Activated naive CD8-positive, alpha-beta T cell (primary cell): ENCODE measurements at regions not wholly inside any gene's neighbourhood (a gene's known extent, or its start where the extent isn't known, plus 50 kb on each side); places are given as distances from the start of the nearest gene placed in this dataset.
"Not testable (repeated sequence)": the region's sequence is repeated elsewhere in the genome, so short reads cannot be mapped to it uniquely, and the experiment has no call there.

Source experiments
- H3K27ac Mint-ChIP-seq: one replicate; pipeline ENCODE4 v1.8.0; 2021; ENCODE audit warnings: mixed read lengths
- H3K27me3 Mint-ChIP-seq: one replicate; pipeline ENCODE4 v1.8.0; 2021; ENCODE audit warnings: mixed read lengths
- H3K36me3 Mint-ChIP-seq: one replicate; pipeline ENCODE4 v1.8.0; 2021; ENCODE audit warnings: mixed read lengths
- H3K4me1 Mint-ChIP-seq: one replicate; pipeline ENCODE4 v1.8.0; 2021; ENCODE audit warnings: low read depth, mixed read lengths
- H3K4me3 Mint-ChIP-seq: one replicate; pipeline ENCODE4 v1.8.0; 2021; ENCODE audit warnings: mild to moderate bottlenecking, mixed read lengths
- H3K9me3 Mint-ChIP-seq: one replicate; pipeline ENCODE4 v1.8.0; 2021; ENCODE audit warnings: low read depth, mixed read lengths

- Mint-ChIP-seq H3K27ac (no peak overlapping the region), H3K27me3 (peaks cover 13% of the 10 kb centered on the region), H3K4me3 (no peak overlapping the region), H3K9me3 (no peaks in the 10 kb centered on the region), H3K36me3 (peaks cover under 1% of the 10 kb centered on the region), H3K4me1 (no peaks in the 10 kb centered on the region)
These were observed 56.4 kb downstream of the FOXF2 start for GRCh38 chr6:1445650-1446330.

GRCh38 chr6:1449896-1450295 lies 60.5 kb downstream of the FOXF2 start:
- H3K36me3 Mint-ChIP-seq = peaks cover 3% of the 10 kb centered on the region
- no peak overlapping the region for H3K27ac Mint-ChIP-seq
- peaks cover 7% of the 10 kb centered on the region for H3K9me3 Mint-ChIP-seq
- no peak overlapping the region for H3K4me3 Mint-ChIP-seq
- peaks cover 15% of the 10 kb centered on the region for H3K27me3 Mint-ChIP-seq
- no peaks in the 10 kb centered on the region for H3K4me1 Mint-ChIP-seq

- no peaks in the 10 kb centered on the region for H3K4me1 Mint-ChIP-seq
- peaks cover 7% of the 10 kb centered on the region for H3K9me3 Mint-ChIP-seq
- H3K4me3 Mint-ChIP-seq = no peak overlapping the region
- peaks cover 18% of the 10 kb centered on the region for H3K27me3 Mint-ChIP-seq
- H3K36me3 Mint-ChIP-seq = peaks cover 3% of the 10 kb centered on the region
- no peak overlapping the region for H3K27ac Mint-ChIP-seq
These were observed 63.6 kb downstream of the FOXF2 start for GRCh38 chr6:1453024-1453423.

GRCh38 chr6:1456816-1457215 lies 67.4 kb downstream of the FOXF2 start:
- H3K9me3 Mint-ChIP-seq, H3K4me3 Mint-ChIP-seq, H3K27ac Mint-ChIP-seq, H3K27me3 Mint-ChIP-seq, H3K36me3 Mint-ChIP-seq, H3K4me1 Mint-ChIP-seq: not testable (repeated sequence)

- H3K4me1 Mint-ChIP-seq = no peaks in the 10 kb centered on the region
- no peak overlapping the region for H3K27ac Mint-ChIP-seq
- H3K36me3 Mint-ChIP-seq = peaks cover 3% of the 10 kb centered on the region
- no peak overlapping the region for H3K4me3 Mint-ChIP-seq
- H3K27me3 Mint-ChIP-seq = peaks cover 3% of the 10 kb centered on the region
- H3K9me3 Mint-ChIP-seq = no peaks in the 10 kb centered on the region
These were observed 71.8 kb downstream of the FOXF2 start for GRCh38 chr6:1461207-1461606.

- Mint-ChIP-seq H3K27me3 (peaks cover 3% of the 10 kb centered on the region), H3K27ac (no peak overlapping the region), H3K36me3 (peaks cover 3% of the 10 kb centered on the region)
These were observed 72.4 kb downstream of the FOXF2 start for GRCh38 chr6:1461736-1462135.

GRCh38 chr6:1463275-1463674 lies 73.9 kb downstream of the FOXF2 start:
- Mint-ChIP-seq H3K4me3 (no peak overlapping the region), H3K27me3 (peaks cover 6% of the 10 kb centered on the region)

More at GRCh38 chr6:1461736-1462135, 72.4 kb downstream of the FOXF2 start:
- Mint-ChIP-seq H3K4me1 (no peaks in the 10 kb centered on the region), H3K9me3 (no peaks in the 10 kb centered on the region), H3K4me3 (no peak overlapping the region)

GRCh38 chr6:1463751-1464426 lies 74.5 kb downstream of the FOXF2 start:
- H3K27ac Mint-ChIP-seq = no peak overlapping the region
- peaks cover 3% of the 10 kb centered on the region for H3K36me3 Mint-ChIP-seq
- H3K9me3 Mint-ChIP-seq = no peaks in the 10 kb centered on the region
- H3K4me1 Mint-ChIP-seq = no peaks in the 10 kb centered on the region
- H3K27me3 Mint-ChIP-seq = peaks cover 6% of the 10 kb centered on the region
- no peak overlapping the region for H3K4me3 Mint-ChIP-seq

More at GRCh38 chr6:1463275-1463674, 73.9 kb downstream of the FOXF2 start:
- Mint-ChIP-seq H3K36me3 (peaks cover 3% of the 10 kb centered on the region), H3K9me3 (no peaks in the 10 kb centered on the region), H3K27ac (no peak overlapping the region), H3K4me1 (no peaks in the 10 kb centered on the region)

GRCh38 chr6:1464781-1465370 lies 75.5 kb downstream of the FOXF2 start:
- Mint-ChIP-seq H3K4me3 (no peak overlapping the region), H3K4me1 (no peaks in the 10 kb centered on the region), H3K36me3 (no peaks in the 10 kb centered on the region), H3K9me3 (no peaks in the 10 kb centered on the region), H3K27me3 (peaks cover 6% of the 10 kb centered on the region), H3K27ac (no peak overlapping the region)

GRCh38 chr6:1468126-1468525 lies 78.8 kb downstream of the FOXF2 start:
- H3K27ac Mint-ChIP-seq = no peak overlapping the region

GRCh38 chr6:1470040-1470439 lies 80.7 kb downstream of the FOXF2 start:
- H3K4me1 Mint-ChIP-seq = no peaks in the 10 kb centered on the region
- H3K36me3 Mint-ChIP-seq = no peaks in the 10 kb centered on the region
- H3K27me3 Mint-ChIP-seq = peaks cover 9% of the 10 kb centered on the region
- H3K27ac Mint-ChIP-seq = no peak overlapping the region
- no peak overlapping the region for H3K4me3 Mint-ChIP-seq
- no peaks in the 10 kb centered on the region for H3K9me3 Mint-ChIP-seq

More at GRCh38 chr6:1468126-1468525, 78.8 kb downstream of the FOXF2 start:
- Mint-ChIP-seq H3K4me3 (no peak overlapping the region), H3K9me3 (no peaks in the 10 kb centered on the region), H3K4me1 (no peaks in the 10 kb centered on the region), H3K36me3 (no peaks in the 10 kb centered on the region), H3K27me3 (peaks cover 8% of the 10 kb centered on the region)

GRCh38 chr6:1472643-1473042 lies 83.3 kb downstream of the FOXF2 start:
- Mint-ChIP-seq H3K27ac (no peak overlapping the region), H3K4me3 (no peak overlapping the region), H3K36me3 (no peaks in the 10 kb centered on the region), H3K4me1 (no peaks in the 10 kb centered on the region), H3K9me3 (no peaks in the 10 kb centered on the region), H3K27me3 (peaks cover 9% of the 10 kb centered on the region)

- H3K4me3 Mint-ChIP-seq = no peak overlapping the region
- no peak overlapping the region for H3K27ac Mint-ChIP-seq
- H3K4me1 Mint-ChIP-seq = no peaks in the 10 kb centered on the region
- H3K36me3 Mint-ChIP-seq = no peaks in the 10 kb centered on the region
- peaks cover 7% of the 10 kb centered on the region for H3K27me3 Mint-ChIP-seq
- H3K9me3 Mint-ChIP-seq = no peaks in the 10 kb centered on the region
These were observed 83.8 kb downstream of the FOXF2 start for GRCh38 chr6:1473166-1473565.

- no peak overlapping the region for H3K27ac Mint-ChIP-seq
- H3K9me3 Mint-ChIP-seq = no peaks in the 10 kb centered on the region
- H3K4me3 Mint-ChIP-seq = no peak overlapping the region
- H3K36me3 Mint-ChIP-seq = no peaks in the 10 kb centered on the region
- H3K4me1 Mint-ChIP-seq = no peaks in the 10 kb centered on the region
- H3K27me3 Mint-ChIP-seq = peaks cover 5% of the 10 kb centered on the region
These were observed 84.2 kb downstream of the FOXF2 start for GRCh38 chr6:1473598-1473997.

- Mint-ChIP-seq H3K27ac (no peak overlapping the region), H3K36me3 (no peaks in the 10 kb centered on the region), H3K4me3 (no peak overlapping the region), H3K9me3 (no peaks in the 10 kb centered on the region), H3K4me1 (no peaks in the 10 kb centered on the region), H3K27me3 (peaks cover 5% of the 10 kb centered on the region)
These were observed 84.8 kb downstream of the FOXF2 start for GRCh38 chr6:1474205-1474604.
